HG02870 (cell line): ENCODE measurements at regions not wholly inside any gene's neighbourhood (a gene's known extent, or its start where the extent isn't known, plus 50 kb on each side); places are given as distances from the start of the nearest gene placed in this dataset.
"Not testable (repeated sequence)": the region's sequence is repeated elsewhere in the genome, so short reads cannot be mapped to it uniquely, and the experiment has no call there.

ENCODE experiments used
- ATAC-seq: cut with Tn5 transposase; IDR thresholded peaks from one replicate; pipeline ENCODE4 v1.9.1; 2021; ENCODE audit warnings: mild to moderate bottlenecking, moderate library complexity; ENCODE audit not compliant: unreplicated experiment

- ATAC-seq: not testable (repeated sequence)
Measured at GRCh38 chr15:85263842-85264440, 116.5 kb upstream of the AKAP13 start.

GRCh38 chr15:85264614-85265190 lies 115.7 kb upstream of the AKAP13 start:
- not testable (repeated sequence) for ATAC-seq

- not testable (repeated sequence) for ATAC-seq
Measured at GRCh38 chr15:85267158-85267857, 113.1 kb upstream of the AKAP13 start.

- ATAC-seq: no peak
Measured at GRCh38 chr15:85274315-85275050, 105.9 kb upstream of the AKAP13 start.

- no peak for ATAC-seq
Measured at GRCh38 chr15:85276508-85276907, 103.9 kb upstream of the AKAP13 start.

- no peak for ATAC-seq
Measured at GRCh38 chr15:85276921-85277320, 103.5 kb upstream of the AKAP13 start.

GRCh38 chr15:85277847-85278370 lies 102.5 kb upstream of the AKAP13 start:
- ATAC-seq: no peak

- peak; percentile 60 for ATAC-seq
Measured at GRCh38 chr15:85280203-85280602, 100.2 kb upstream of the AKAP13 start.

GRCh38 chr15:85281293-85281882 lies 99.0 kb upstream of the AKAP13 start:
- no peak for ATAC-seq

- ATAC-seq: no peak
Measured at GRCh38 chr15:85282504-85283115, 97.8 kb upstream of the AKAP13 start.

GRCh38 chr15:85283815-85284214 lies 96.6 kb upstream of the AKAP13 start:
- ATAC-seq: peak; percentile 71

- ATAC-seq: peak; percentile 56
Measured at GRCh38 chr15:85284497-85284896, 95.9 kb upstream of the AKAP13 start.

- ATAC-seq: no peak
Measured at GRCh38 chr15:85289677-85290365, 90.6 kb upstream of the AKAP13 start.

- not testable (repeated sequence) for ATAC-seq
Measured at GRCh38 chr15:85292583-85292982, 87.8 kb upstream of the AKAP13 start.

GRCh38 chr15:85296615-85297402 lies 83.6 kb upstream of the AKAP13 start:
- peak; percentile 91 for ATAC-seq

- no peak for ATAC-seq
Measured at GRCh38 chr15:85297537-85297936, 82.9 kb upstream of the AKAP13 start.

GRCh38 chr15:85298366-85298765 lies 82.0 kb upstream of the AKAP13 start:
- ATAC-seq: no peak

GRCh38 chr15:85298941-85299340 lies 81.5 kb upstream of the AKAP13 start:
- ATAC-seq: no peak

GRCh38 chr15:85302271-85302670 lies 78.1 kb upstream of the AKAP13 start:
- ATAC-seq: no peak
